ENCODE measurements at regions not wholly inside any gene's neighbourhood (a gene's known extent, or its start where the extent isn't known, plus 50 kb on each side); places are given as distances from the start of the nearest gene placed in this dataset.
"Not testable (repeated sequence)": the region's sequence is repeated elsewhere in the genome, so short reads cannot be mapped to it uniquely, and the experiment has no call there.

DNA sequence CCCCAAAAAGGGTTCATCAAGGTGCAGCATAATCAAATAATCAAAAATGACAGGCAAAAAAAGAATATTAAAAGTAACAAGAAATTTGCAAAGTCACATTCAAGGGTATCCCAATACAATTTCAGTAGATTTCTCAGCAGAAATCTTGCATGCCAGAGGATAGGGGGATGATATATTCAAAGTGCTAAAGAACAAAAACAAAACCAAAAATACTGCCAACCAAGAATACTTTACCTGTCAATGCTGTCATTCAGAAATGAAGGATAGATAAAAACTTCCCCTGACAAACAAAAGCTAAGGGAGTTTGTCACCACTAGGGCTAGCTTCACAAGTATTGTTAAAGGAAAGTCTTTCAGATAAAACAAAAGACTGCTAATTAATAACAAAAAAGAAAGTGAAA lies 68.7 kb upstream of the EDIL3 start:
- DNase-seq, result no peak

DNA sequence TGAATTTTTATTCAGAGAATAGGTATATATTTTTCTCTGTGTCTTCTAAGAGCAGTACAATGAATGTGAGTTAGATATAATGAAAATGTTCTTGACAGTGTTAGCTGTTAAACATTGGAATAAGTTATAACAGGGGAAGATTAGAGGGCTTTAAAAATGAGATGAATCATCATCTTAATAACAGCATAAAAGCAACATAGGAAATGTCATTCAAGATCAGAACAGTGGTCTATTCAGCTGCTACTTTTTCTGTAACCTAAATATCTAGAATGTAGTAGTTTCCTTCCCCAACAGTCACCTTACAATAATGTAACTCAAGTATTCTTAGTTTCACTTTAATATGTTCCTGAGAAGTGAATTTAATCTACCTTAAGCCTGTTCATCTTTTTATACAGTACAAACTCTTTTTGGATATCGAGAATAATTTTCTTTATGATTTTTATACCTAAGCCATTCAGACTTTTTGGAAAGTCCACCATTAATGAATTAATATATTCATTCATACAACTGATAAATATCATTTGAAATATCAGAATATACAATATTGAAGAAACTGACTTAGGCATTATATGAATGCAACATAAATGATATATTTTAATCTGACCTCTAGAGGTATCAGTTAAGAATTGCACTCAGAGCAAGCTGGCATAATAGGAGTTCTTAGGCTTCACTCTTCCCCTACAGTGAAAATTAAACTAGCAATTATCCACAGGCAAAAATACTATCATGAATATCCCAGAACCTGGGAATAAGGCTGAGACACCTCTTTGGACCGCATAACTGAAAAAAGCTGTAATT lies 66.1 kb upstream of the EDIL3 start:
- DNase-seq, result no peak

DNA sequence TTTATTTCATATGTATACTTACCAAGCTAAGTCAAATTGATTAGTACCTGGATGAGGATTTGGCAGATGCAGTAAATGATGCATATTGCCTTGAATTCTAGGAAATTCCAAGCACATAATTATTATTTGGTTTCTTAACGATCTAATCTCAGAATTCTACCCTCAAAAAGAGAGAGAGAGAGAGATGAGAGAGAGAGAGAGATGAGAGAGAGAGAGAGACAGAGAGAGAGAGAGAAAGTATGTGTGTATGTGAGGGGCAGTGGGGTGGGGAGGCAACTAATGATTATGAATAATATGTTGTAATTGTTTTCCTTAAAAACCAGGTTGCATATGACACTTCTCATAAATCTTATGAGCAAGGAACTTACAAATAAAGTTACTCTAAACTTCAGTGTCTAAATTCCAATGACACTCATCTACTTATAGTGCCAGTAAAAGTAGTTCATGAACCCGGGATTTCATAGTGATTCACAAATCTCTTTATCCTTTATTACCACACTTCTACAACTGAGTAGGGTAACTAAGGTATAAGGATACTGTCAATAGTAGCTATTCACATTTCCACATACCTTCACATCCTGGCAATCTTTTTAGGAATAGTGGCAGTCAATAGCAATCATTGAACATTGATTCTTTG lies 60.5 kb upstream of the EDIL3 start:
- DNase-seq, result no peak

DNA sequence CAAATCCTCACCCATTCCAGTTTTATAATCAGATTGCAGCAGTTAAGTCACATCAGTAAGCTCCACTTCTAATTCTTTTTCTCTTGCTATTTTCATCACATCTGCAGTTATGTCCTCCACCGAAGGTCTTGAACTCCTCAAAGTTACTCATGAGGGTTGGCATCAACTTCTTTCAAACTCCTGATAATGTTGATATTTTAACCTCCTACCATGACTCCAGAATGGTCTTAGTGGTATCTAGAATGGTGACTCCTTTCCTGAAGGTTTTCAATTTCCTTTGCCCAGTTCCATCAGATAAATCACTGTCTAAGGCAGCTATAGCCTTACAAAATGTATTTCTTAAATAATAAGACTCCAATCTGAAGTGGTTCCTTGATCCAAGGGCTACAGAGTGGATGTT lies 53.8 kb upstream of the EDIL3 start:
- DNase-seq, result no peak

DNA sequence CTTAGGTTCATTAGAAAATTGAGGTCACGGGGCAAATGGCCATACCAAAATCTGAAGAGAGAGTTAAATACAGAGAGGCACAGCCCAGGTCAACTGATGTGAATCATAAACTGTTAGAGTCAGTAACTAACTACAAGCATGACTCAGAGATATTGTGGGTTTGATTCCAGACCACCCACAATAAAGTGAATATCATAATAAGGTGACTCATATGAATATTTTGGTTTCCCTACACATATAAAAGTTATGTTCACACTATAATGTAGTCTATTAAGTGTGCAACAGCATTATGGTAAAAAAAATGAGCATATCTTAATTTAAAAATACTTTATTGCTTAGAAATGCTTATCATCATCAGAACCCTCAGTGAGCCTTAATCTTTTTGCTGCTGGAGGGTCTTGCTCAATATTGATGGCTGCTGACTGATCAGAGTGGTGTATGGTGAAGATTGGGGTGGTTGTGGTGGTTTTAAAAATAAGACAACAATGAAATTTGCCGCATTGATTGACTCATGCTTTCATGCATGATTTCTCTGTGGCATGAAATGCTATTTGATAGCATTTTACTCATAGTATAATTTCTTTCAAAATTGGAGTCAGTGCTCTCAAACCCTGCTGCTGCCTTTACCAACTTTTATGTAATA lies 53.1 kb upstream of the EDIL3 start:
- no peak for DNase-seq

DNA sequence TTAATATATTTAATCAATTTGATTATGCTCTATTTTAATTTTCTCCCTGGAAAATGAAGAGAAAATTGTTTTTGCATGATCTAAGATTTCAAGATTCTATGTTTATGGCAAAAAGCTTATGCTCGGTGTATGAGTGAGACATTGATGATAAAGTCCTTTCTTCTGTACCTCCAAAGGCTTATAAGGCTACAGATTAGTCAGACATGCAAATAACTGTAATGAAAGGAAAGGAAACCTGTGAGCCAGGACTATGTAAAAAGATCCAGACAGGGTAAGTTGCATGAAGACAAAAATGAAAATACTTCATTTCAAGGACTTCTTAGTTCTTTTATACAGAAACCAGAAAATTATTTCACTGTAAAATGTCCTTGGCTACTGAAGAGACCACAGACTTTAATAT lies 52.2 kb upstream of the EDIL3 start:
- DNase-seq, result no peak

DNA sequence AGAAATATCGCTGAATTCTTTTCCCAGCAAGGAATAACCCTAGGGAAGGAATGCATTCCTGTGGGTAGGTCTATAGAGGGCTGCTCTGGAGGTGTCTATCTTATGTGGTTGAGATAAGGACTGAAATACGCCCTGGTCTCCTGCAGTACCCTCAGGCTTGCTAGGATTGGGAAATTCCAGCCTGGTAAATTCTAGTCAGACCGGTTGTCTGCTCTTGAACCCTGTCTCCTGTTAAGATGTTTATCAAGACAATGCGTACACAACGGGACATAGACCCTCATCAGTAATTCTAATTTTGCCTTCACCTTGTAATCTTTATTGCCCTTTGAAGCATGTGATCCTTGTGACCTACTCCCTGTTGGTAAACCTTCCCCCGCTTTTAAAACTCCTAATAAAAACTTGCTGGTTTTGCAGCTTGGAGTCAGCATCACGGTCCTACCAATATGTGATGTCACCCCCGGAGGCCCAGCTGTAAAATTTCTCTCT lies 51.2 kb upstream of the EDIL3 start:
- DNase-seq, result not testable (repeated sequence)

All from NCI-H2081 (cell line).